Type B pancreatic cell (in vitro differentiated cells): ENCODE measurements at regions not wholly inside any gene's neighbourhood (a gene's known extent, or its start where the extent isn't known, plus 50 kb on each side); places are given as distances from the start of the nearest gene placed in this dataset.
"Not testable (repeated sequence)": the region's sequence is repeated elsewhere in the genome, so short reads cannot be mapped to it uniquely, and the experiment has no call there.

Experiments used
- DNase-seq: peaks from one replicate; pipeline ENCODE4 v3.0.0; 2021; ENCODE audit warnings: mixed read lengths; ENCODE audit not compliant: unreplicated experiment; ENCODE audit errors: extremely low spot score
- H3K27ac Mint-ChIP-seq: 2 replicates; pipeline ENCODE4 v1.8.0; 2021; ENCODE audit warnings: mild to moderate bottlenecking, mixed read lengths
- H3K27me3 Mint-ChIP-seq: 2 replicates; pipeline ENCODE4 v1.8.0; 2021; ENCODE audit warnings: mixed read lengths
- H3K36me3 Mint-ChIP-seq: 2 replicates; pipeline ENCODE4 v1.8.0; 2021; ENCODE audit warnings: mixed read lengths
- H3K4me1 Mint-ChIP-seq: one replicate; pipeline ENCODE4 v1.8.0; 2021; ENCODE audit warnings: mixed read lengths; ENCODE audit not compliant: unreplicated experiment
- H3K4me3 Mint-ChIP-seq: 2 replicates; pipeline ENCODE4 v1.8.0; 2021; ENCODE audit warnings: mild to moderate bottlenecking, mixed read lengths
- H3K9me3 Mint-ChIP-seq: 2 replicates; pipeline ENCODE4 v1.8.0; 2021; ENCODE audit warnings: mixed read lengths
- CTCF ChIP-seq: fragments of 200-600 bp; sonication (generic); conservative IDR thresholded peaks from 2 replicates; pipeline ENCODE4 v1.5.0; 2021; ENCODE audit warnings: antibody characterized with exemption, mild to moderate bottlenecking

- not testable (repeated sequence) for DNase-seq, H3K4me3 Mint-ChIP-seq, H3K27ac Mint-ChIP-seq, H3K4me1 Mint-ChIP-seq, H3K36me3 Mint-ChIP-seq, H3K9me3 Mint-ChIP-seq, H3K27me3 Mint-ChIP-seq
Observed at GRCh38 chr3:192968901-192969300, 51.2 kb upstream of the MB21D2 start.

GRCh38 chr3:192980632-192981031, 63.0 kb upstream of the MB21D2 start:
- no peak overlapping the region for H3K27ac Mint-ChIP-seq
- no peak for TF ChIP-seq CTCF
- H3K4me1 Mint-ChIP-seq = no peaks in the 10 kb centered on the region
- H3K27me3 Mint-ChIP-seq = no peaks in the 10 kb centered on the region
- DNase-seq = no peak
- H3K9me3 Mint-ChIP-seq = peaks cover 5% of the 10 kb centered on the region
- no peaks in the 10 kb centered on the region for H3K36me3 Mint-ChIP-seq
- H3K4me3 Mint-ChIP-seq = no peak overlapping the region

- Mint-ChIP-seq H3K9me3 (no peaks in the 10 kb centered on the region), H3K36me3 (no peaks in the 10 kb centered on the region), H3K27ac (no peak overlapping the region), H3K4me1 (no peaks in the 10 kb centered on the region), H3K4me3 (no peak overlapping the region), H3K27me3 (no peaks in the 10 kb centered on the region)
- no peak for TF ChIP-seq CTCF
- no peak for DNase-seq
Observed at GRCh38 chr3:192986379-192986778, 68.7 kb upstream of the MB21D2 start.

GRCh38 chr3:192991356-192991755, 73.7 kb upstream of the MB21D2 start:
- no peak overlapping the region for H3K27ac Mint-ChIP-seq
- H3K9me3 Mint-ChIP-seq = no peaks in the 10 kb centered on the region
- H3K4me1 Mint-ChIP-seq = no peaks in the 10 kb centered on the region
- TF ChIP-seq CTCF = no peak
- no peak for DNase-seq
- no peak overlapping the region for H3K4me3 Mint-ChIP-seq
- no peaks in the 10 kb centered on the region for H3K27me3 Mint-ChIP-seq
- H3K36me3 Mint-ChIP-seq = no peaks in the 10 kb centered on the region

GRCh38 chr3:192992361-192992760, 74.7 kb upstream of the MB21D2 start:
- no peak overlapping the region for H3K27ac Mint-ChIP-seq
- H3K9me3 Mint-ChIP-seq = no peaks in the 10 kb centered on the region
- no peaks in the 10 kb centered on the region for H3K27me3 Mint-ChIP-seq
- no peaks in the 10 kb centered on the region for H3K4me1 Mint-ChIP-seq
- H3K36me3 Mint-ChIP-seq = no peaks in the 10 kb centered on the region
- no peak for DNase-seq
- no peak for TF ChIP-seq CTCF
- H3K4me3 Mint-ChIP-seq = no peak overlapping the region

- no peaks in the 10 kb centered on the region for H3K36me3 Mint-ChIP-seq
- no peaks in the 10 kb centered on the region for H3K4me1 Mint-ChIP-seq
- no peak overlapping the region for H3K27ac Mint-ChIP-seq
- DNase-seq = no peak
- no peak overlapping the region for H3K4me3 Mint-ChIP-seq
- H3K9me3 Mint-ChIP-seq = no peaks in the 10 kb centered on the region
- no peak for TF ChIP-seq CTCF
- H3K27me3 Mint-ChIP-seq = no peaks in the 10 kb centered on the region
Observed at GRCh38 chr3:192993411-192993810, 75.8 kb upstream of the MB21D2 start.

GRCh38 chr3:193001113-193001512, 83.5 kb upstream of the MB21D2 start:
- H3K27me3 Mint-ChIP-seq, DNase-seq, H3K4me3 Mint-ChIP-seq, H3K9me3 Mint-ChIP-seq, H3K36me3 Mint-ChIP-seq, H3K4me1 Mint-ChIP-seq, H3K27ac Mint-ChIP-seq: not testable (repeated sequence)

- not testable (repeated sequence) for H3K4me1 Mint-ChIP-seq, DNase-seq, H3K4me3 Mint-ChIP-seq, H3K9me3 Mint-ChIP-seq, H3K27ac Mint-ChIP-seq, H3K36me3 Mint-ChIP-seq, H3K27me3 Mint-ChIP-seq
Observed at GRCh38 chr3:193003624-193004023, 86.0 kb upstream of the MB21D2 start.
